RWPE2 (cell line): ENCODE measurements at regions not wholly inside any gene's neighbourhood (a gene's known extent, or its start where the extent isn't known, plus 50 kb on each side); places are given as distances from the start of the nearest gene placed in this dataset.

ENCODE experiments used
- ATAC-seq: fragments of 200-7000 bp; cut with Tn5 transposase; 3 replicates; pipeline ENCODE4 v1.9.1; 2021; ENCODE audit warnings: low read depth
- DNase-seq: peaks from one replicate; pipeline ENCODE4 v3.0.0-alpha.2; 2020; ENCODE audit warnings: low spot score
- H3K27ac ChIP-seq: fragments of 450-650 bp; 2 replicates; pipeline ENCODE4 v1.5.1; 2017; ENCODE audit warnings: mild to moderate bottlenecking; ENCODE audit not compliant: poor library complexity, severe bottlenecking
- H3K27me3 ChIP-seq: fragments of 250-450 bp; sonication (Bioruptor Pico); 2 replicates; pipeline ENCODE4 v1.5.1; 2021; ENCODE audit warnings: mild to moderate bottlenecking, moderate library complexity; ENCODE audit not compliant: insufficient read depth, poor library complexity, severe bottlenecking
- H3K36me3 ChIP-seq: fragments of 250-450 bp; sonication (Bioruptor Pico); 2 replicates; pipeline ENCODE4 v1.5.1; 2020; ENCODE audit warnings: low read depth, mild to moderate bottlenecking, moderate library complexity
- H3K4me1 ChIP-seq: fragments of 250-450 bp; sonication (Bioruptor Pico); 2 replicates; pipeline ENCODE4 v1.5.1; 2021; ENCODE audit warnings: mild to moderate bottlenecking, moderate library complexity; ENCODE audit not compliant: insufficient read depth, poor library complexity, severe bottlenecking
- H3K4me3 ChIP-seq: fragments of 250-450 bp; sonication (Bioruptor Pico); 2 replicates; pipeline ENCODE4 v1.5.1; 2021; ENCODE audit warnings: mild to moderate bottlenecking, moderate library complexity; ENCODE audit not compliant: severe bottlenecking
- H3K9me3 ChIP-seq: fragments of 250-450 bp; sonication (Bioruptor Pico); 2 replicates; pipeline ENCODE4 v1.5.1; 2021; ENCODE audit warnings: mild to moderate bottlenecking, moderate library complexity; ENCODE audit not compliant: severe bottlenecking
- CTCF ChIP-seq: fragments of 450-650 bp; IDR thresholded peaks from one replicate; pipeline ENCODE4 v1.5.1; 2017; ENCODE audit warnings: mild to moderate bottlenecking, moderate library complexity; ENCODE audit not compliant: poor library complexity, severe bottlenecking

GRCh38 chr5:61732369-61732768, 400.3 kb downstream of the ZSWIM6 start:
- no peak for TF ChIP-seq CTCF
- Histone ChIP-seq H3K9me3 (no peaks in the 10 kb centered on the region), H3K27ac (no peak overlapping the region), H3K4me3 (no peak overlapping the region), H3K4me1 (no peaks in the 10 kb centered on the region), H3K27me3 (peaks cover 3% of the 10 kb centered on the region), H3K36me3 (no peaks in the 10 kb centered on the region)
- ATAC-seq (no peak), DNase-seq (no peak)

DNA sequence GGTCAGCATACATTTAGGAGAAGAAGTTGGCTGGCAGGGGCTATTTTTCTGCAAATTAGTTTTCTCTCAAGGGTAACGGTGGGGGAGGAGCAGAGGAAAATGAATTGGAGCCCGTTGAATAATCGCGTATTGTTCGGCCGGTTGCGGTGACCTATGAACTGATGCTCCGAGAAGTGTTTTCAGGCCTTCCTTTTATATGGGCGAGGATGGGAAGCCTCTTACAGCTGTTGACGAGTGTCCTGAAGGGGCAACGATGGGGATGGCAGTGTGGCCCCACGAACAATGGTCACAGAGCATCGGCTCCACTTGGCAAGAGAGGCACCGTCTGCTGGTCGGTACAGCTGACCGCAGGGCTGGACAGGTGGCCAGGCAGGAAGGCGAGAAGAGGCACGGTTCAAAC, 400.7 kb downstream of the ZSWIM6 start:
- Histone ChIP-seq H3K9me3 (no peaks in the 10 kb centered on the region), H3K36me3 (no peaks in the 10 kb centered on the region), H3K27ac (no peak overlapping the region), H3K4me1 (no peaks in the 10 kb centered on the region), H3K4me3 (no peak overlapping the region), H3K27me3 (peaks cover 3% of the 10 kb centered on the region)
- ATAC-seq (no peak), DNase-seq (no peak)
- no peak for TF ChIP-seq CTCF

GRCh38 chr5:61734001-61734400, 401.9 kb downstream of the ZSWIM6 start:
- ATAC-seq: no peak
- no peak for TF ChIP-seq CTCF
- H3K27ac ChIP-seq: no peak overlapping the region
- no peaks in the 10 kb centered on the region for H3K9me3 ChIP-seq
- H3K4me3 ChIP-seq: no peak overlapping the region
- no peak for DNase-seq
- H3K4me1 ChIP-seq: no peaks in the 10 kb centered on the region
- H3K27me3 ChIP-seq: peaks cover 3% of the 10 kb centered on the region
- H3K36me3 ChIP-seq: no peaks in the 10 kb centered on the region

- DNase-seq: no peak
- no peaks in the 10 kb centered on the region for H3K36me3 ChIP-seq
- no peak for ATAC-seq
- H3K4me1 ChIP-seq: no peaks in the 10 kb centered on the region
- H3K4me3 ChIP-seq: no peak overlapping the region
- no peak overlapping the region for H3K27ac ChIP-seq
- no peak for TF ChIP-seq CTCF
- peaks cover 2% of the 10 kb centered on the region for H3K27me3 ChIP-seq
- no peaks in the 10 kb centered on the region for H3K9me3 ChIP-seq
These were observed 402.9 kb downstream of the ZSWIM6 start for GRCh38 chr5:61734966-61735365.

GRCh38 chr5:61735531-61735930, 403.5 kb downstream of the ZSWIM6 start:
- Histone ChIP-seq H3K27ac (no peak overlapping the region), H3K4me3 (no peak overlapping the region), H3K4me1 (no peaks in the 10 kb centered on the region), H3K27me3 (no peaks in the 10 kb centered on the region), H3K36me3 (no peaks in the 10 kb centered on the region), H3K9me3 (no peaks in the 10 kb centered on the region)
- no peak for TF ChIP-seq CTCF
- DNase-seq: no peak
- ATAC-seq: no peak
